Epithelial cell of proximal tubule (primary cell): ENCODE measurements at regions not wholly inside any gene's neighbourhood (a gene's known extent, or its start where the extent isn't known, plus 50 kb on each side); places are given as distances from the start of the nearest gene placed in this dataset.

Source experiments
- DNase-seq: peaks from one replicate; pipeline ENCODE4 v3.0.0-alpha.2; 2011; ENCODE audit warnings: low read depth
- H3K4me3 ChIP-seq: 2 replicates; pipeline ENCODE4 v1.5.1; 2011; ENCODE audit warnings: low read depth, mild to moderate bottlenecking, low read length
- CTCF ChIP-seq: conservative IDR thresholded peaks from 2 replicates; pipeline ENCODE4 v1.5.1; 2012; ENCODE audit warnings: low read depth, mild to moderate bottlenecking, low read length

GRCh38 chr6:119527231-119527578, 177.6 kb upstream of the MAN1A1 start:
- no peak overlapping the region for H3K4me3 ChIP-seq
- no peak for DNase-seq
- no peak for TF ChIP-seq CTCF

- DNase-seq, result no peak
- no peak overlapping the region for H3K4me3 ChIP-seq
- no peak for TF ChIP-seq CTCF
Observed at GRCh38 chr6:119526561-119527230, 177.1 kb upstream of the MAN1A1 start.

GRCh38 chr6:119524410-119524809, 174.8 kb upstream of the MAN1A1 start:
- H3K4me3 ChIP-seq, result no peak overlapping the region
- no peak for TF ChIP-seq CTCF
- no peak for DNase-seq

GRCh38 chr6:119523556-119523955, 174.0 kb upstream of the MAN1A1 start:
- DNase-seq, result no peak
- H3K4me3 ChIP-seq, result no peak overlapping the region
- TF ChIP-seq CTCF, result no peak

- DNase-seq, result no peak
- TF ChIP-seq CTCF, result no peak
- H3K4me3 ChIP-seq, result no peak overlapping the region
Observed at GRCh38 chr6:119521251-119521650, 171.7 kb upstream of the MAN1A1 start.

- TF ChIP-seq CTCF, result no peak
- H3K4me3 ChIP-seq, result no peak overlapping the region
- no peak for DNase-seq
Observed at GRCh38 chr6:119517428-119517827, 167.9 kb upstream of the MAN1A1 start.

- no peak for DNase-seq
- TF ChIP-seq CTCF, result no peak
- H3K4me3 ChIP-seq, result no peak overlapping the region
Observed at GRCh38 chr6:119514345-119514744, 164.8 kb upstream of the MAN1A1 start.
